ENCODE measurements at regions not wholly inside any gene's neighbourhood (a gene's known extent, or its start where the extent isn't known, plus 50 kb on each side); places are given as distances from the start of the nearest gene placed in this dataset.

DNA sequence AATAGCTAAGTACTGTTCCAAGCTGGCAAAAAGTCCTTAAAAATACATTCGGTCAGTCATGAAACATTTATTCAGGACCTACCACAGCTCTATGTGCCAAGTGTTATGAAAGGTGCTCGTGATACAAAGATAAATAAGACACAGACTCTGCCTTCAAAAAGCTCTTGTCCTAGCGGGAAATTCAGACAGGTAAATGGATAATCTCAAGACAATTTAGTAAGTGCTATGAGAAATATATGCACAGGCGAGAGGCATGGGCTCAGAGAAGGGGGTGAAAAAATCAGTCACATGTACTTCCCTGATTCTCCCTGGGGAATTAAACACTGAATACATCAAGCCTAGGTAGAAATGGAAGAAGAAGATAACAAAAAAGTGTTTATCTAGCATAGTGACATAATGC lies 49.8 kb upstream of the HEY2 start:
- TF ChIP-seq, protein P1, sequence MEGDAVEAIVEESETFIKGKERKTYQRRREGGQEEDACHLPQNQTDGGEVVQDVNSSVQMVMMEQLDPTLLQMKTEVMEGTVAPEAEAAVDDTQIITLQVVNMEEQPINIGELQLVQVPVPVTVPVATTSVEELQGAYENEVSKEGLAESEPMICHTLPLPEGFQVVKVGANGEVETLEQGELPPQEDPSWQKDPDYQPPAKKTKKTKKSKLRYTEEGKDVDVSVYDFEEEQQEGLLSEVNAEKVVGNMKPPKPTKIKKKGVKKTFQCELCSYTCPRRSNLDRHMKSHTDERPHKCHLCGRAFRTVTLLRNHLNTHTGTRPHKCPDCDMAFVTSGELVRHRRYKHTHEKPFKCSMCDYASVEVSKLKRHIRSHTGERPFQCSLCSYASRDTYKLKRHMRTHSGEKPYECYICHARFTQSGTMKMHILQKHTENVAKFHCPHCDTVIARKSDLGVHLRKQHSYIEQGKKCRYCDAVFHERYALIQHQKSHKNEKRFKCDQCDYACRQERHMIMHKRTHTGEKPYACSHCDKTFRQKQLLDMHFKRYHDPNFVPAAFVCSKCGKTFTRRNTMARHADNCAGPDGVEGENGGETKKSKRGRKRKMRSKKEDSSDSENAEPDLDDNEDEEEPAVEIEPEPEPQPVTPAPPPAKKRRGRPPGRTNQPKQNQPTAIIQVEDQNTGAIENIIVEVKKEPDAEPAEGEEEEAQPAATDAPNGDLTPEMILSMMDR (IDR thresholded peaks at IDR 0.05): no peak
- no peak for TF ChIP-seq POLR2A (IDR thresholded peaks at IDR 0.05)
